SK-N-SH treated with all-trans-retinoic acid at 6 μM for 48 hours (cell line): ENCODE measurements at regions not wholly inside any gene's neighbourhood (a gene's known extent, or its start where the extent isn't known, plus 50 kb on each side); places are given as distances from the start of the nearest gene placed in this dataset.

Source experiments
- ATAC-seq: fragments of 200-7000 bp; cut with Tn5 transposase; 3 replicates; pipeline ENCODE4 v1.9.1; 2020; ENCODE audit warnings: mild to moderate bottlenecking, moderate library complexity
- ARNTL ChIP-seq: fragments of 450-650 bp; formaldehyde crosslinking; IDR thresholded peaks from 2 replicates; pipeline ENCODE4 v1.5.0; 2020; ENCODE audit warnings: low read depth, mild to moderate bottlenecking, moderate library complexity, borderline replicate concordance
- BACH2 ChIP-seq: fragments of 250-450 bp; sonication (Bioruptor Pico); IDR thresholded peaks from 2 replicates; pipeline ENCODE4 v1.9.0; 2021; ENCODE audit warnings: mild to moderate bottlenecking, borderline replicate concordance
- CREB5 ChIP-seq: fragments of 250-450 bp; sonication (Bioruptor Pico); IDR thresholded peaks from 2 replicates; pipeline ENCODE4 v1.5.1; 2020; ENCODE audit warnings: low read depth, mild to moderate bottlenecking, moderate library complexity
- CSDC2 ChIP-seq: fragments of 250-450 bp; sonication (Bioruptor Pico); IDR thresholded peaks from 2 replicates; pipeline ENCODE4 v1.5.0; 2020; ENCODE audit warnings: mild to moderate bottlenecking, moderate library complexity
- CSRNP3 ChIP-seq: fragments of 250-450 bp; sonication (Bioruptor Pico); IDR thresholded peaks from 2 replicates; pipeline ENCODE4 v1.5.1; 2021; ENCODE audit warnings: mild to moderate bottlenecking, moderate library complexity
- ESRRG ChIP-seq: fragments of 250-450 bp; sonication (Bioruptor Pico); IDR thresholded peaks from 2 replicates; pipeline ENCODE4 v1.6.1; 2021; ENCODE audit warnings: mild to moderate bottlenecking
- GLIS3 ChIP-seq: fragments of 250-450 bp; sonication (Bioruptor Pico); IDR thresholded peaks from 2 replicates; pipeline ENCODE4 v1.5.0; 2020; ENCODE audit warnings: mild to moderate bottlenecking, moderate library complexity
- ISL1 ChIP-seq: fragments of 250-450 bp; sonication (Bioruptor Pico); IDR thresholded peaks from 2 replicates; pipeline ENCODE4 v2.1.2; 2022; ENCODE audit warnings: mild to moderate bottlenecking, moderate library complexity
- OSR1 ChIP-seq: fragments of 250-450 bp; sonication (Bioruptor Pico); IDR thresholded peaks from 2 replicates; pipeline ENCODE4 v1.8.0; 2022; ENCODE audit warnings: moderate library complexity, mild to moderate bottlenecking, inconsistent platforms
- PATZ1 ChIP-seq: fragments of 250-450 bp; sonication (Bioruptor Pico); IDR thresholded peaks from 2 replicates; pipeline ENCODE4 v1.8.0; 2020; ENCODE audit warnings: mild to moderate bottlenecking, moderate library complexity, borderline replicate concordance
- POU6F1 ChIP-seq: fragments of 250-450 bp; sonication (Bioruptor Pico); IDR thresholded peaks from 2 replicates; pipeline ENCODE4 v1.8.0; 2021; ENCODE audit warnings: low read depth, mild to moderate bottlenecking, moderate library complexity, borderline replicate concordance
- PPARA ChIP-seq: fragments of 250-450 bp; sonication (Bioruptor Pico); IDR thresholded peaks from 2 replicates; pipeline ENCODE4 v1.5.0; 2020; ENCODE audit warnings: mild to moderate bottlenecking, borderline replicate concordance
- RARB ChIP-seq: fragments of 250-450 bp; sonication (Bioruptor Pico); IDR thresholded peaks from 2 replicates; pipeline ENCODE4 v1.8.0; 2021; ENCODE audit warnings: mild to moderate bottlenecking, moderate library complexity
- SNAI2 ChIP-seq: fragments of 250-450 bp; sonication (Bioruptor Pico); IDR thresholded peaks from 2 replicates; pipeline ENCODE4 v1.5.0; 2020; ENCODE audit warnings: mild to moderate bottlenecking, moderate library complexity
- TCF4 ChIP-seq: fragments of 250-450 bp; sonication (Bioruptor Pico); IDR thresholded peaks from 2 replicates; pipeline ENCODE4 v1.8.0; 2021; ENCODE audit warnings: mild to moderate bottlenecking, moderate library complexity, borderline replicate concordance
- TOX ChIP-seq: fragments of 250-450 bp; sonication (Bioruptor Pico); IDR thresholded peaks from 2 replicates; pipeline ENCODE4 v1.8.0; 2021; ENCODE audit warnings: mild to moderate bottlenecking, moderate library complexity, borderline replicate concordance
- TSHZ2 ChIP-seq: fragments of 250-450 bp; sonication (Bioruptor Pico); IDR thresholded peaks from 2 replicates; pipeline ENCODE4 v1.5.0; 2020; ENCODE audit warnings: mild to moderate bottlenecking, moderate library complexity
- ZC3H10 ChIP-seq: fragments of 250-450 bp; sonication (Bioruptor Pico); IDR thresholded peaks from 2 replicates; pipeline ENCODE4 v1.5.1; 2021; ENCODE audit warnings: mild to moderate bottlenecking, moderate library complexity
- ZFP3 ChIP-seq: fragments of 250-450 bp; sonication (Bioruptor Pico); IDR thresholded peaks from 2 replicates; pipeline ENCODE4 v1.5.0; 2020; ENCODE audit warnings: mild to moderate bottlenecking, moderate library complexity
- ZFP30 ChIP-seq: fragments of 450-650 bp; formaldehyde crosslinking; IDR thresholded peaks from 2 replicates; pipeline ENCODE4 v1.5.0; 2022; ENCODE audit warnings: mild to moderate bottlenecking, moderate library complexity
- ZNF565 ChIP-seq: fragments of 450-650 bp; formaldehyde crosslinking; conservative IDR thresholded peaks from 2 replicates; pipeline ENCODE4 v1.5.0; 2020; ENCODE audit warnings: low read depth, mild to moderate bottlenecking, moderate library complexity
- ZNF70 ChIP-seq: fragments of 450-650 bp; formaldehyde crosslinking; IDR thresholded peaks from 2 replicates; pipeline ENCODE4 v1.5.0; 2020; ENCODE audit warnings: mild to moderate bottlenecking, moderate library complexity
- ZNF8 ChIP-seq: fragments of 450-650 bp; formaldehyde crosslinking; IDR thresholded peaks from 2 replicates; pipeline ENCODE4 v1.5.0; 2020; ENCODE audit warnings: mild to moderate bottlenecking, moderate library complexity

- ATAC-seq = peak; percentile 64; the same call in 2 of the 3 replicates
- no peak for TF ChIP-seq CSRNP3 (CRISPR knock-in tag)
- no peak for TF ChIP-seq TCF4 (CRISPR knock-in tag)
- no peak for TF ChIP-seq ESRRG
- TF ChIP-seq TOX (CRISPR knock-in tag) = no peak
- no peak for TF ChIP-seq CSDC2 (CRISPR knock-in tag)
- TF ChIP-seq ZFP3 (CRISPR knock-in tag) = no peak
- no peak for TF ChIP-seq POU6F1 (CRISPR knock-in tag)
- no peak for TF ChIP-seq ISL1 (CRISPR knock-in tag)
- TF ChIP-seq BACH2 = no peak
- TF ChIP-seq PPARA (CRISPR knock-in tag) = no peak
- no peak for TF ChIP-seq RARB (CRISPR knock-in tag)
- TF ChIP-seq GLIS3 (CRISPR knock-in tag) = no peak
- no peak for TF ChIP-seq ARNTL (CRISPR knock-in tag)
- no peak for TF ChIP-seq ZFP30 (CRISPR knock-in tag)
- no peak for TF ChIP-seq ZNF8
- no peak for TF ChIP-seq PATZ1 (CRISPR knock-in tag)
These were observed 223.9 kb downstream of the TGFB2 start for GRCh38 chr1:218568962-218569550.

GRCh38 chr1:218570456-218570855, 225.3 kb downstream of the TGFB2 start:
- TF ChIP-seq ZC3H10 = no peak
- no peak for TF ChIP-seq ESRRG
- no peak for TF ChIP-seq CSDC2 (CRISPR knock-in tag)
- TF ChIP-seq ZNF70 = no peak
- TF ChIP-seq TSHZ2 (CRISPR knock-in tag) = no peak
- TF ChIP-seq RARB (CRISPR knock-in tag) = no peak
- TF ChIP-seq SNAI2 (CRISPR knock-in tag) = no peak
- no peak for TF ChIP-seq POU6F1 (CRISPR knock-in tag)
- no peak for TF ChIP-seq OSR1 (CRISPR knock-in tag)
- no peak for TF ChIP-seq ZNF565
- TF ChIP-seq BACH2 = no peak
- no peak for TF ChIP-seq ISL1 (CRISPR knock-in tag)
- TF ChIP-seq PPARA (CRISPR knock-in tag) = no peak
- TF ChIP-seq PATZ1 (CRISPR knock-in tag) = no peak
- TF ChIP-seq ARNTL (CRISPR knock-in tag) = no peak
- no peak for TF ChIP-seq GLIS3 (CRISPR knock-in tag)
- no peak for TF ChIP-seq CSRNP3 (CRISPR knock-in tag)
- TF ChIP-seq TCF4 (CRISPR knock-in tag) = no peak
- TF ChIP-seq CREB5 (CRISPR knock-in tag) = no peak
- TF ChIP-seq, all 23 proteins: peak for 0
- no peak for ATAC-seq
